HG03432 (cell line): ENCODE measurements at regions not wholly inside any gene's neighbourhood (a gene's known extent, or its start where the extent isn't known, plus 50 kb on each side); places are given as distances from the start of the nearest gene placed in this dataset.

Experiments used
- ATAC-seq: cut with Tn5 transposase; IDR thresholded peaks from one replicate; pipeline ENCODE4 v1.9.1; 2021; ENCODE audit warnings: mild to moderate bottlenecking, moderate library complexity; ENCODE audit not compliant: unreplicated experiment

DNA sequence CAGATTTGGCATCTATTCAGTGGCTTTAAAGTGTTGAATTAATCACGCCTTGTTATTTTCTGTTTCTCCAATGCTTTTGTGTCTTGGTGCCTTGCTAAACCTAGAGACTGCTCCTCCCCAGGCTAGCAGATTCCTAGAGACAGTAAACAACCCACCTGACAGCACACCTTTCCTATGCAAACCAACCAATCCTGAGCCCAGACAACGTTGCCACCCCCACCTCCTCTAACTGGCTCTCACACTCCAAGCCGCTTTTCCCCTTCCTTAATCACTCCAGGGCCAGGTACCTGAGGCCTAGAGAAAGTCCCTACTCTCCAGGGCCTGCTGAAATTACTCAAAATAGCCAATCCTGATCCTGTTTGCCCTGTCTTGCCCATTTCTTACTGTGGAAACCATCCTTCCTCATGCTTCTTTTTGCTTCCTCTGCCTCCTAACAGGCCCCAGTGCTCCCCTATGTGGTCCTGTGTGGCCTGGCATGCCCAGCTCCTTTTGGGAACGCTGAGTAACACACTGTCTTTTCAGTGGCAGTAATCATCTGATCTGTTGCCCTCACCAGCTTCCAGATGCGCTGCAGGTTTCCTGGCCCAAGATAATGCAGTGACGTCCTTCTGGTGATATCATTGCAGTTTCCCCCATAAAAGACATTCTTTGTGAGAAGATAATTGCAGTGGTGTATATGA, 53.4 kb downstream of the GAS1 start:
- no peak for ATAC-seq

DNA sequence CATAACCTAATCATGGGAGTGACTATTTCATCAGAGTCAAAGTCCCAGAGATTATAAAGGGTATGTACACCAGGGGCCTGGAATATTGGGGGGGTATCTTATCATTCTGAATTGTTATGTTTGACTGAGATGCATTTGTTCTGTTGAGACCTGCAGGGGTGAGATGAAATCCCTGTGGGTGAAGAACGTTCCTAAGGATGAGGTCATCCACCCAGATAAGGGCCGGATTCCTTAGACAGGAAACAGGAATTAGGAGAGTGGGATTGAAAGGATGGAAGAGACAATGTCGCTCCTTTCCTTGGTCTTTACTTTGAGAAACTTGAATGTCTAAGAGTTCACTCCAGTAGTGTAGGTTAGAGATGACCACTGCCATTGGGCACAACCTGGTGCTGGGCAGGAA, 54.7 kb downstream of the GAS1 start:
- no peak for ATAC-seq

DNA sequence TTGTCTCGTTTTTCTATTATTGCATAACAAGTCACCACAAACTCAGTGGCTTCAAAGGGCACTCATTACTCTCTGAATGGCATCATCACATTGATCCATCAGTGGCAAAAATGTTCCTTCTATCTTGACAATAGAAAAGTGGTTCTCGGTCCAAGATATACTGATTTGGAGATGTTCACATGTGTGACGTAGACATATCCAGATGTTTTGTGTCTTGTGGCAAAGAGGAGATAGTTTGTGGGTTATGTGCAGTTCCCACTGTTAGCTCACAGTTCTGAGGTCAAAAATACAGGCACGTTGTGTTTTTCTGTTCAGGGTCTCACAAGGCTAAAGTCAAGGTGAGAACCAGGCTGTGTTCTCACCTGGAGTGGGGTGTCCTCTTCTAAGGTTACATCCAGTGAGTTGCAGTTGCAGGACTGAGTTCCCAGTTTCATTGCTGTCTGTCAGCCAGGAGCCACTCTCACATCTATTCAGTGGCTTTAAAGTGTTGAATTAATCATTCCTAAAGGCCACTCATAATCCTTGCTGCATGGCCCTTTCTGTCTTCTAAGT, 55.3 kb downstream of the GAS1 start:
- ATAC-seq: no peak

DNA sequence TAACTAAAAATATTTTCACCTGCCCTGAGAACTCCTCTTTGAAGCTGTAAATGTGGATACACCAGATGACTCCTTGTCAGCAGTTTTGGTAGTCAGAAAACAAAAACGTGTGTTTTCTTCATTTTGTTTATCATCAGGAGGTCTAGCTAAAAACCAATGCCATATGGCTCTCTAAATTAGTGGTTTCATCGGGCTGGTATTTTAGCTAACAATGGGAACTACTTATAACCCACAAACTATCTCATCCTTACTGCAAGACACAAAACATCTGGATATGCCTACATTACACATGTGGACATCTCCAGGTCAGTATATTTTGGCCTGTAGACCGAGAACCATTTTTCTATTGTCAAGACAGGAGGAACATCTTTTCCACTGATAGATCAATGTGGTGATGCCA, 56.2 kb downstream of the GAS1 start:
- no peak for ATAC-seq

DNA sequence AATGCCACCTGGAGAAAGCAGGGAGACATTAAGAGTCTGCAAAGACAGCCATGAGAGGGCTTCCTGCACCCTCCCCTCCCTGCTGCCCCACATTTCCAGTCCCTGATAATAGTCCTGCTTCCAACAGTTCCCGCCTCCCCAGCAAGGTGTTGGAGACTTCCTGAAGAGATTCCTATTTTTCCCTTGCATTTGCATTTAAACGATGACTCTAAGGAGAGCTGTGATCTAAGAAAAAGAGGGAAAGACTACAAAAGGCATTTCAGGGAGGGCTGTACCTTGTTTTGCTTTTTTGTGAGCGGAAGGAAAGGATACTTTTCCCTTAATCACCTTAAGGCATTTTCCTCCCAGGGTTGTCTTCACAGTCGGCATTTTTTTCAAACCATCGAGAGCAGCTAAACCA, 62.1 kb downstream of the GAS1 start:
- ATAC-seq: no peak

DNA sequence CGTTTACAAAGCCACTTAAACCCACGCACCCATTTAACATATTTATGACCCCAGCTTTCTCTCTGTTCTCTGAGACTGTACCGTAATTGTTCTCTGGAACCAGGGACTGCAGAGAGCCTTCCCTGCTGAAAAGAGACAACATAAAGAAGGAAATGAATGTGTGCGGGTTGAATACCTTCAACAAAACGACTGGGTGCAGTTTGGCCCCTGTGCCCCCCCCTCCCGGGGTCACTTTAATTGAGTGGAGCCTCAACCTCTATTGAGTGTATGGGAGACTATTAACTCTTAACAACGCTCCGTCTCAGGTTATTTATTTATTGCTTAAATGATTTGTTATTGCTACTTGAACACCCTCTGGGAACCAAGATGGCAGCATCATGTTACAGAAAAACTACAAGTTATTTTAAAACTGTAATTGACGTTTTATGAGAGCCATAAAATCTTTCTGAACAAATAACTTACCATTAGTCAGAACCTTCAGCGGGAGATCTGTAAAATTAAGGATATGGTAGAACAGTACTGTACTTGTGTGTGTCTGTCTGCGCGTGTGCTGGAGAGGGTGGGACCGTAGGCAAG, 70.6 kb downstream of the GAS1 start:
- no peak for ATAC-seq

DNA sequence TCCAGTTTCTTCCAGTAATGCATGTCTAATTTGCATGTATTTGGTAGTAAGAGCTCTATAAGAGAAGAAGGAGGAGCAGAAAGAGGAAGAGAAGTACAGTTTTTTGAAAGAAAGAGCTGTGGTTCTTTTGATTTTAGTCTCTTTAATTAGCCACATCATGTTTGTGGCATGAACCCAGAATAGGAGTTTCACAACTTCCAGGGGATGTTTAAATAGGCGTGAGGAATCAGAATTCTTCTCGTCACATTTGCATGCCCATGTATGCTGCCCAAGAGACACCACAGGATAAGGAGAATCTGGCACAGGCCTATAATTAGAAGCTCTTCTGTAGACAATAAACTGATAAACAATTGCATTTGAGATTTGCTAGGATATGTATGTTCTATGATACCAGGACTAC, 78.7 kb downstream of the GAS1 start:
- no peak for ATAC-seq

DNA sequence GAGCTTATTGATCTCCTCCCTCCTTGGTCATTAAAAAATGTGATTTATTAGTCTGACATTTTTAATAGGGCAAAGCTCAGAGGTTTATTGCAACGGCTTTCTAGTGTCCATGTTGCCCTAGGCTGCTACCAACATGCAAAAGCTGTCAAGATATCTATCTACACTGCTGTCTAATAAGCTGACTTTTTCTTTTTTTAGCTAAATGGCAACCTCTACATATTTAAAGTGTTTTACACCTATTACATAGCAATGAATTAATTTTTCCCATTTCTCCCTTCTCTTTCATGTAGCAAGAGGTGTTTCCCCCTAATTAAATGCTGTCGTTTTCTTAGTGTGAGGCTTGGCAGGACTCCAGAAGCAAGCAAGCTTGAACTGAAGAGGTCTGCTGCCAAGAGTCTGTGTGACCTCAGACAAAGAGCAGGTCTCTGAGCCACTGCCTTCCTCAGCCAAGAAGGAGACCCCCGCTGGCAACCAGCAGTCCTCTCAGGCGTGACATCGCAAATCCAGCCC, 79.4 kb downstream of the GAS1 start:
- ATAC-seq: no peak

DNA sequence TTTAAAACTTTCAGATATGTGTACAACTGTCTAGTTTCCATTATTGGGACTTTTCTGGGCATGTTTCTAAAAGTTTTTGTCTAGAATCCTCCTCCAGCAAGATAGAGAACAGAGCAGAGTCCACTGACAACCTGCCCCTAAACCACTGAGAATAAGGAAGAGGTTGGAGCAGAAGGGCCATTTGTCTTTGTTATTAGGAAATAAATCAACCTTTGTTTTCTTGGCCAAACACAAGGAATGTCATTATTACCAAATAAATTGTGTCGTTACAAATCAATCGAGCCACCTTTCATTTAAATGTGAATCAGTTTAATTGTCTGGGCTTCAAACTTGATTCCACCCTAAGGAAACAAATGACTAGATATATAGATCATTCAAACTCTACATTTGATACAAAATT, 81.4 kb downstream of the GAS1 start:
- ATAC-seq: no peak

DNA sequence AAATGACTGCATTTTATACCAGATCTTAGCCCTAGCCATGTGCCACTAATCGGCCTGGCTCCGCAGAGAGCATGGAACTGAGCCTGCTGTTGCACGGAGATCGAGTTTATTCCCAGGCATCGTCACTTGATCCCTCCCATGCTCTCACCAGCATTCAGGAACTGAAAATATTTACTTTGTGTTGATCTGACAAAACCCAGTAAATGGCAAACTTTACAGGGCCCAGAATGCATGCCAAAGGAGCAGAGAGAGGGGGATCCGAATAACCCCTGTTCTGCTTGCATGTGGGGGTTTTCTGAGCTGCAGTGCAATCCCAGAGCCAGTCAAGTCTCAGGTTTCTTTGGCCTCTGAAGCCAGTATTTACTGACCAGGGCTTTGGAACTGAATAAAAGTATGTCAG, 87.3 kb downstream of the GAS1 start:
- no peak for ATAC-seq

DNA sequence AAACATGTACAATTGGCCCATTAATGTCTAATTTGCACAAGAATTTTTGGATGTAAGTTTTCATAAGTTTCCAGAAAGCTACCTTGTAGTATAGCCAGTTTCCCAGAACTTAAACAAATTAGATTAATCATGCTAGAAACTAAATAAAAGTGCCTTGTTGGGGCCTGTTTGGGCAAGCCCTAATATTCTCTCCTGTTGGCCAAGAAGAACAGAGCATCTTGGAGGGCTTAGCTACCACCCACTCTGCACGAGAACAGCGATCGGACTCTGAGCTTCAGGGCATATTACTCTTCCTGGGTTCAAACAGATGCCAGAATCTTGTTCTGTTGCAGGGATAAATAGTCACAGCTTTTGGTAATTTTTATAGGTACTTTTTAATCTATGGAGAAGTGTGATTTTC, 88.2 kb downstream of the GAS1 start:
- ATAC-seq: no peak

DNA sequence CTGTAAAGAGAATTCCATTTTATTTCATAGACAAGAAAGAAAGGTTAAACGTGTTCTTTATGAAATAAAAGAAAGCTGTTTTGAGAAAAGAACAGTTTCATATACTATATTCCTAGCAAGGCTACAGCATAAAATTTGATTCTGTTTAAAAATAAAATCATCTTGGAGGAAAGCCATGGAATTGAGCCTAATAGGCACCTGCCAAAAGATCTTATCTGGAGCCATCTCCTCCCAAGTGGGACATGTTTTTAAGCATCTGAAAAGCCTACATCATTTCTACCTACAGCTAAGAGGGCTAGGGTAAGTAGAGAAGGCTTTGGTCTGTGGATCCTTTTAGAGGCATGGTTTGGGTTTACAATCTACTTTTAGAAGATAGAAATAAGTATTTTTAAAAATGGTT, 89.3 kb downstream of the GAS1 start:
- ATAC-seq: no peak

DNA sequence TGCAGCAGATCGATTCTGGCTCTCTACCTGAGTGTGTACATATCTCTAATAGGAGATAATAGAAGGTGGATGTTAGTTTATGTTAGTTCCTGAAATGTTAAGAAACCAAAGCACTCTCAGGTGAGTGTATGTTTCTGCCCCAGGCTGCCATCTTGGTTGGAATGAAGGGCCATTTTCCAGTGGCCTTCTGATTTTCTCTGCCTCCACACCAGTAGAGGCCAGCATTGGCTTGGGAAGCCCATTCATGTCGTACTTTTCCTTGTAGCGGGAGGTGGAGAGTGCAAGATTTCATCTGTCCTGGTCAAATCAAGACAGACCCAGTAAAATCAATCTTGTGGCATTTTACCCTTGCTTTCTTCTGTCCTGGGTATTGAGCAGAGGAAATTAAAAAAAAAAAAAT, 91.0 kb downstream of the GAS1 start:
- no peak for ATAC-seq

DNA sequence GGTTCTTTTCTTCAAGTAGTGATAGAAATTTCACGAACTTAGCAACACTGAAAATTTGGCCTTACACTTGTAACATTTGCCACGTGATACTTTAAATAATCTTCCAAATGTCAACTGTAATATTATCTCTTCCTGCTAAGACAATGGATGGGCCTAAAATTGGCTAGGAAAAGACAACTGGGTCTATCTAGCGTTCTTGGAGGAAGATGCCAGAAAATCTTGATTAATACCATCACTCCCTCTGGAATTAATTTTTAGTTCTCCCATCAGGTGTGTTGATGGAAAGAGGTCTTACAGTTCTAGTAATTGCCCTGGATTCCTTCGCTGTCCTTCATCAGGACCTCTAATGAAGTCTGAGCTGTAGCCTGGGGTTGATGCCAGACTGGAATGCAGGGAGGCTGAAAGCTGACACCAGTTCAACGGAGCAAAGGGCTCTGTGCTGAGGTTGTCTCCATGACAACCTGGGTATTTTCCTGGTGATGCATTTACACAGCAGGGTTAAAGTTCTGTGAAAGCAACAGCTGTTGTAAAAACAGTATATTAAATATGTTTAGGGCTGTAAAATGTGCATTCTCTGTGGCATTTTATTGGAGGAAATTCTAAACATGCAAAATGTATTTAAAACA, 92.3 kb downstream of the GAS1 start:
- ATAC-seq: no peak

DNA sequence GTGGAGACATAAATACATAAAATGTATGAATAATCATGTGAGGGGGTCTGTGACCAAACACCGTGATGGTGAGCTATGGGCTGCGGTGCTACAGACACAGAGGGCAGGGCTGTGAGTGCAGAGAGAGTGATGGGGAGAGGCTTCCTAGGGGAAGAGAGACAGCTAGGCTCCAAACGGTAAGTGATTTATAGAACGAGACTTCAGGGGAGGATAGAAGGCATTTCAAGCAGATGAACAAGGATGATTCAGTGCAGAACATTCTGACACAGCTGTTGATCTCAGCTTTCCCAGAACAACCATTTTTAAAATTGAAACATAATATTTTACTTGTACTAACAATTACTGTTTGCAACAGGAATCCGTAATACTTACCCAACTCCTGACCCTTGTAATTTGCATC, 100.7 kb downstream of the GAS1 start:
- ATAC-seq: no peak

DNA sequence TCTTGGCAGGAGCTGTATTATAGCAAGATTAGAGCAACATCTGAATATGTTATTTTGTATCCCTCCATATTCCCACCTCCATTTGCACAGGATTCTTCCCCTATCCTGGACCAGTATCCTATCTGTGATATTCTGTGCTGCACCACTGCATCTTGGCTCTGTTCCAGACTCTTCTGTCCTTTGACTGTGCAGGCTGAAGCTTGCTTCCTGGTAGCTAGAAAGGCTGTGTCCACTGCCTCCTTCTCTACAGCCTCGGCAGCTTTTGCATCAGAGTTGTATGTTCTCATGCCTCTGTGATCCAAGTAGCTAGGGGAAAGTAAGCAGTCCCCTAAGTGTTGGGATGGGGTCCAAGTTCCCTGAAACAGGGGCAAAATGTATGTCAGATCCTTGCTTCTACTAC, 104.1 kb downstream of the GAS1 start:
- ATAC-seq: no peak

DNA sequence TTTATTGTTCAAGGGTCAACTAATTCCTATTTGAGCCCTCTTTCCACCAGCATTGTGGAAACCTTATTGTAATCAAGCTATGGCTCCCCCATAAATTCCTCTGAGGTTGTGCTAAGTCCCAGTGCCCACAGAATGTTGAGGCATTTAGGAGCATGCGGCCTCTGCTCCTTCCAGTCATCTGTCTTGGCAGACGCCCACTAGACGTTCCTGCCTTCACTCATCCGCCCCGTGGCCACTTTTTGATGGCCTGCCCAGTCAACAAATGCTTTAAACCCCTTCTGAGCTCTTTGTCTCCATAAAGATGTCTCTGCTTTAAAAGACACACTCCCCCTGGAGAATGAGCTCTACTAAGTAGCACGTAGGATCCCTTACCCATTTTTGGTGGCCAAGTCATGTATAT, 104.7 kb downstream of the GAS1 start:
- no peak for ATAC-seq

DNA sequence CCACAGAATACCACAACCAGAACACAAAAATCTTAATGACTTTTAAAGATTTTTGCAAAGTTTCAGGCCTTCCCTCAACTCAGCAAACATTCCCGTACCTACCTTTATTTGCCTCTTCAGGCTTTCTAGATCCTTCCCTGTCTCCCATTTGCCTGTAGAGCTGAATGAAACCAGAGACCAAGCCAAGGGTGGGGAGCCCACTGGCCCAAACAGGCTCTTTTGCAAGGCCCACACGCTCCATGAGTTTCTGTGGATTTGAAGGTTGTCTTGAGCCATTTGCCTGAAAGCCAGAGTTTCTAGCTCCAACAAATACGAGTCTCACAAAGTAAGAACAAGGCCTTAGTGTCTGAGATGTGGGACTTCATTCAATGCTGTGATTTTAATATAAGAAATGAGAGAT, 107.8 kb downstream of the GAS1 start:
- ATAC-seq: no peak

DNA sequence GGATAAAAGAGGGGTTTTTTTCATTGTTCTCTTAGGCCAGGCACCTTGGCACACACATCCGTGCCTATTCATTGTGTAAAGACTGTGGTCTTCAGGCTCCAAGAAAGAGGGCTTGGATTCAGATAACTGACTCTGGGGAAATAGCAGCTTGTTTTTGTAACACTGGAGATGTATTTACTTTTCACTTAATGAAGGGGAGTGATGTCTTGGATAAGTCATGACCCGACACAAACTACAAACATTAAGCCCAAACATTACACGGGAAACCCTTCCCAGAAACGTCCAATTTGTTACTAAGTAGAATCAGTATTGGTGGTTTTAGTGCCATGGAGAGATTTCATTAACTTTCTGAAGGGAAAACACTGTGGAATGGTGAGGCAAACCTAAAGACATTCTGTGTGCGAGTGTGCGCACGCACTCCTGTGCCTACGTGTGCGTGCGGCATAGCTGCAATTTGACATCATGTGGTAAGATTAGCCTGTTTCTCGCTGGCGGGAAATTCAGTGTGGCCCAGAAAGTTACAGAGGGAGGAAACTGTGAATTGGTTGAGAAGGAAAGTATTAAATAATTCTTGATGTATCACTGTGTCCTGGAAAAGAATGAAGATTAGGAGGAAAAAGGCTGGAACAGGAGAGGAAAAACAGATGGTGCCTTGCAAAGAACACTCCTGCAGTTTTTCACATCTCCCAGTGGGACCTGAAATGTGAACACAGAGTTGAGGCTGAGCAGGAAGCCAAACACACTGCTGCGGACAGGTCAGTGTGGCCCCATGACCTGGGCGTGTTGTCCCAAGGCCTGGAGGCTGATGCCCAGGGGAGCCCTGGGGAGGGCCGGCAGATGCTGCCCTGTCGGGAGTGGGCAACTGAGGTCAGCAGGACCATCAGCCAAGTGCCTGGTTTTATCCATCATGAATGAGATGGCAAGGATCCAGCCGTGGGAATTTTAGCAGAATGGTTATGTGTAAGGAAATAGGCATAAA, 108.5 kb downstream of the GAS1 start:
- no peak for ATAC-seq

DNA sequence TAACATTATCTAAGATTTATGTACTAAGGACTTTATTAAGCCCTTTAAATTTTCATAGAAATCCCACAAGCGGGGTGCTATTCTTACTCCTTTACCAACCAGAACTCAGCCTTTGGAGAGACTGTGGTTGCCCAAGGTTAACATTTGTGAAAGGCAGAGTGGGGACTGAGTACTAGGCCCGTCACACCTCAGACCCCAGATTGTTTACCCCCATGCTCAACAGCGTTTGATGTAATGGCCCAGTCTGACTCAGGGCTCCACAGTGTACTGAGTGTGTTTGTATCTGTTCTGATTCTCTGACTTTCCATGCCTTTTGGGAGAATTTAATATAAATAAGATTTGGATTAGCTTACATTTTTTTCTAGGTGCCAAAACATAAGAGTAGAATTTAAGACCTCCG, 110.0 kb downstream of the GAS1 start:
- ATAC-seq: no peak

DNA sequence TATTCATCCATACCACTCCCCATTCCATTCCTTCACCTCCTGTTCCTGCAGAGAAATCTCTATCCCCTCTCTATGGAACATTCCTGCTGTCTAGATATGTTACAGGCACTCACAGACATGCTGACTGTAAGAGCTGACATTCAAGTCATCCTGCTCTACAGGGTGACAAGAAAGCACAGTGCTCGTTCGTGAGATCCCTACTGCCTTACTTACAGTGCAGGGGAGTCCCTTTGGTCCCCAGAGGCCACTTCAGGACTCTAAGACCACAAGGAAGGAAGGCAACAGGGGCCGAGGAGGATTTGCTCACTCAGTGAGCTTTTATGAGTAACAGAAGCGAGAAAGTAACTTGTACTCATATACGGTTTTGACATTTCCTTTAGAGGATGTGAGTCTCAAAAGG, 110.5 kb downstream of the GAS1 start:
- peak; percentile 95 for ATAC-seq
